ENCODE measurements at regions not wholly inside any gene's neighbourhood (a gene's known extent, or its start where the extent isn't known, plus 50 kb on each side); places are given as distances from the start of the nearest gene placed in this dataset.

DNA sequence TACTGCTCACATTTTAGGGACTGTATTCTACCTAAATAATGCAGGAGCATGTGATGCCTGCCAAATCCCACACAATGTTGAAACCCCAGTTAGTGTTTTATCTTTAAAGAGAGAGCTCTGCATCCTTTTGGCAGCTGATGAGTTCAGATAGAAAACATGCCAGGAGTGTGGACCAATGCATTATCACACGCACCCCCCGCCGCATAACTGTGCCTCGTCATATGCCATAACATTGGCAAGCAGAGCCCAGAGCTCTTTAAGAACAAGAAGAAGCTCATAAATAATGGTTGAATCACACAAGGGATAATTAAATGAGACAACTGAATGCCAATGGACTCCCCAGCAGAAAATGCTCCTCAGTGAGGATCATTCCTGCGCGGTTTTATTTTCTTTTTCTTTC lies 52.8 kb upstream of the RORB start:
- ATAC-seq (no peak), DNase-seq (no peak)
- Histone ChIP-seq H3K36me3 (no peaks in the 10 kb centered on the region), H3K4me3 (no peak overlapping the region), H3K27me3 (no peaks in the 10 kb centered on the region), H3K4me1 (no peaks in the 10 kb centered on the region), H3K27ac (no peak overlapping the region), H3K9me3 (no peaks in the 10 kb centered on the region)
- no peak for TF ChIP-seq POLR2A (IDR thresholded peaks at IDR 0.05)
- TF ChIP-seq, protein P1, sequence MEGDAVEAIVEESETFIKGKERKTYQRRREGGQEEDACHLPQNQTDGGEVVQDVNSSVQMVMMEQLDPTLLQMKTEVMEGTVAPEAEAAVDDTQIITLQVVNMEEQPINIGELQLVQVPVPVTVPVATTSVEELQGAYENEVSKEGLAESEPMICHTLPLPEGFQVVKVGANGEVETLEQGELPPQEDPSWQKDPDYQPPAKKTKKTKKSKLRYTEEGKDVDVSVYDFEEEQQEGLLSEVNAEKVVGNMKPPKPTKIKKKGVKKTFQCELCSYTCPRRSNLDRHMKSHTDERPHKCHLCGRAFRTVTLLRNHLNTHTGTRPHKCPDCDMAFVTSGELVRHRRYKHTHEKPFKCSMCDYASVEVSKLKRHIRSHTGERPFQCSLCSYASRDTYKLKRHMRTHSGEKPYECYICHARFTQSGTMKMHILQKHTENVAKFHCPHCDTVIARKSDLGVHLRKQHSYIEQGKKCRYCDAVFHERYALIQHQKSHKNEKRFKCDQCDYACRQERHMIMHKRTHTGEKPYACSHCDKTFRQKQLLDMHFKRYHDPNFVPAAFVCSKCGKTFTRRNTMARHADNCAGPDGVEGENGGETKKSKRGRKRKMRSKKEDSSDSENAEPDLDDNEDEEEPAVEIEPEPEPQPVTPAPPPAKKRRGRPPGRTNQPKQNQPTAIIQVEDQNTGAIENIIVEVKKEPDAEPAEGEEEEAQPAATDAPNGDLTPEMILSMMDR (IDR thresholded peaks at IDR 0.05): no peak
- WGBS (ENCODE audit: insufficient coverage, low coverage, low lambda C conversion rate, missing lambda C conversion rate): 62% methylated on average over 5 of the region's 6 CpGs
- intact Hi-C loops (cut with DNase I): no loop called here

Small RNAs in the stretch of these regions (small RNA-seq; reads per million reads assigned to genes)
- gene RNA5SP286: 0 reads per million in 2 experiments
